HepG2 (cell line): ENCODE measurements at regions not wholly inside any gene's neighbourhood (a gene's known extent, or its start where the extent isn't known, plus 50 kb on each side); places are given as distances from the start of the nearest gene placed in this dataset.

Source experiments
- ATAC-seq: fragments of 200-7000 bp; cut with Tn5 transposase; 3 replicates; pipeline ENCODE4 v1.9.1; 2020; ENCODE audit warnings: mild to moderate bottlenecking, moderate library complexity
- BruUV-seq: library from RNA; stranded (reverse); fragments of 400-500 nt; replicated peaks from 2 replicates; lab custom pipeline; 2021; lab: Mats Ljungman, UMichigan
- CTCF ChIA-PET: fragments of 300-600 bp; formaldehyde crosslinking; extraction: SDS; loops from one replicate; lab custom pipeline; 2021; ENCODE audit warnings: low total read pairs, inconsistent platforms, low intra/inter-chr PET ratio; lab: Yijun Ruan, JAX
- POLR2A ChIA-PET: fragments of 350-600 bp; sonication (Branson Sonifier 250); formaldehyde crosslinking; loops from one replicate; lab custom pipeline; 2020; ENCODE audit warnings: antibody characterized with exemption, inconsistent platforms; lab: Yijun Ruan, JAX
- DNase-seq: peaks from one replicate; pipeline ENCODE4 v3.0.0-alpha.2; 2015; ENCODE audit warnings: low spot score
- FAIRE-seq: peaks from 3 replicates; lab custom pipeline; 2011; peaks lifted over from hg19 to GRCh38; lab: Jason Lieb, UNC
- H2AFZ ChIP-seq: one replicate; pipeline ENCODE4 v1.6.1; 2011; ENCODE audit warnings: low read length, inconsistent platforms
- H3K27ac ChIP-seq: fragments of 300-600 bp; 3 replicates; pipeline ENCODE4 v1.8.0; 2011; ENCODE audit warnings: mixed run types, mild to moderate bottlenecking, mixed read lengths, low read length, inconsistent platforms; ENCODE audit not compliant: insufficient read depth; ENCODE audit errors: extremely low read length
- H3K27me3 ChIP-seq, 2 experiments: fragments of 200-600 bp in 1 of 2; 2 replicates in 1 of 2; 3 replicates in 1 of 2; pipeline versions ENCODE4 v1.6.0 to v1.8.0; 2011; ENCODE audit warnings: low read length in 2 of 2, mild to moderate bottlenecking in 2 of 2, moderate library complexity in 2 of 2, inconsistent platforms in 1 of 2; ENCODE audit not compliant: insufficient read depth in 2 of 2, control insufficient read depth in 1 of 2
- H3K36me3 ChIP-seq, 2 experiments: fragments of 200-600 bp in 1 of 2; replicated peaks in 1 of 2; 2 replicates in 1 of 2; 3 replicates in 1 of 2; pipeline versions ENCODE4 v1.5.1 to v1.8.0; 2011; ENCODE audit warnings: low read length in 2 of 2, inconsistent platforms in 1 of 2; ENCODE audit not compliant: insufficient read depth in 2 of 2, control insufficient read depth in 1 of 2
- H3K4me1 ChIP-seq: 2 replicates; pipeline ENCODE4 v1.5.1; 2012; ENCODE audit warnings: low read length, inconsistent platforms; ENCODE audit not compliant: insufficient read depth
- H3K4me2 ChIP-seq: 2 replicates; pipeline ENCODE4 v1.6.0; 2011; ENCODE audit warnings: low read depth, low read length, inconsistent platforms
- H3K4me3 ChIP-seq, 3 experiments: fragments of 200-600 bp in 1 of 3; sonication (generic), shearing (Covaris generic) in 1 of 3; replicated peaks in 1 of 3; 2 replicates each; pipeline ENCODE4 v1.5.1; 2011 to 2016; ENCODE audit warnings: low read length in 3 of 3, inconsistent platforms in 2 of 3, low read depth in 2 of 3, mild to moderate bottlenecking in 2 of 3, control low read depth in 1 of 3, mixed read lengths in 1 of 3; ENCODE audit not compliant: insufficient read depth in 1 of 3
- H3K79me2 ChIP-seq: one replicate; pipeline ENCODE4 v1.6.1; 2011; ENCODE audit warnings: low read length, inconsistent platforms; ENCODE audit not compliant: insufficient read depth
- H3K9ac ChIP-seq: 2 replicates; pipeline ENCODE4 v1.6.0; 2011; ENCODE audit warnings: mild to moderate bottlenecking, low read depth, low read length, inconsistent platforms; ENCODE audit not compliant: insufficient read depth
- H3K9me3 ChIP-seq: 2 replicates; pipeline ENCODE4 v1.5.1; 2012; ENCODE audit warnings: mild to moderate bottlenecking, low read length
- H4K20me1 ChIP-seq: 2 replicates; pipeline ENCODE4 v1.6.0; 2011; ENCODE audit warnings: inconsistent platforms, mild to moderate bottlenecking, low read length, moderate library complexity; ENCODE audit not compliant: insufficient read depth
- ARID2 ChIP-seq: sonication (generic); formaldehyde crosslinking; IDR thresholded peaks from 2 replicates; pipeline ENCODE4 v1.8.1; 2022; ENCODE audit warnings: mild to moderate bottlenecking, missing genetic modification reagents, borderline replicate concordance
- DNMT1 ChIP-seq: sonication (generic); formaldehyde crosslinking; IDR thresholded peaks from 2 replicates; pipeline ENCODE4 v1.5.1; 2020; ENCODE audit warnings: mild to moderate bottlenecking, missing genetic modification reagents
- NONO ChIP-seq, 2 experiments: fragments of 450-650 bp in 1 of 2; sonication (generic) in 1 of 2; formaldehyde crosslinking in 1 of 2; IDR thresholded peaks in 1 of 2; conservative IDR thresholded peaks in 1 of 2; 2 replicates each; pipeline versions ENCODE4 v1.6.1 to v1.8.0; 2017 to 2022; ENCODE audit warnings: mild to moderate bottlenecking in 1 of 2, missing genetic modification reagents in 1 of 2, moderate library complexity in 1 of 2
- ZBTB4 ChIP-seq: sonication (generic); formaldehyde crosslinking; IDR thresholded peaks from 2 replicates; pipeline ENCODE4 v1.4.0; 2020; ENCODE audit warnings: missing genetic modification reagents, mild to moderate bottlenecking, borderline replicate concordance
- ZNF230 ChIP-seq: sonication (generic); formaldehyde crosslinking; IDR thresholded peaks from 2 replicates; pipeline ENCODE4 v1.4.0; 2020; ENCODE audit warnings: mild to moderate bottlenecking, missing genetic modification reagents
- ZNF569 ChIP-seq: sonication (generic); formaldehyde crosslinking; IDR thresholded peaks from 2 replicates; pipeline ENCODE4 v1.5.0; 2020; ENCODE audit warnings: mild to moderate bottlenecking, missing genetic modification reagents, moderate library complexity, borderline replicate concordance
- ZNF652 ChIP-seq: IDR thresholded peaks from 2 replicates; pipeline ENCODE4 v1.6.1; 2016; ENCODE audit warnings: low read depth, borderline replicate concordance
- ZNF713 ChIP-seq: sonication (generic); formaldehyde crosslinking; IDR thresholded peaks from 2 replicates; pipeline ENCODE4 v1.4.0; 2020; ENCODE audit warnings: mild to moderate bottlenecking, missing genetic modification reagents
- ZNF720 ChIP-seq: sonication (generic); formaldehyde crosslinking; IDR thresholded peaks from 2 replicates; pipeline ENCODE4 v1.4.0; 2020; ENCODE audit warnings: missing genetic modification reagents
- ZXDC ChIP-seq: sonication (generic); formaldehyde crosslinking; IDR thresholded peaks from 2 replicates; pipeline ENCODE4 v1.5.0; 2020; ENCODE audit warnings: mild to moderate bottlenecking, missing genetic modification reagents
- WGBS: methylation state at CpG from one replicate; pipeline ENCODE4 v1.1.6; 2017; ENCODE audit warnings: low lambda C conversion rate; 5-methylcytosine and 5-hydroxymethylcytosine counted together
- in situ Hi-C: cut with HindIII; loops from 2 replicates; pipeline ENCODE4 v1.10.0; 2017; ENCODE audit warnings: low pct_unique_long_range_greater_than_20kb; ENCODE audit not compliant: extremely low pct_ligation_motif_present
- intact Hi-C: fragments of 100-400 bp; cut with micrococcal nuclease; formaldehyde crosslinking; loops from one replicate; pipeline ENCODE4 v1.10.0; 2022; ENCODE audit not compliant: unreplicated experiment
- TF ChIP-seq, protein P1 (sequence below): sonication (generic); formaldehyde crosslinking; IDR thresholded peaks from 2 replicates; pipeline ENCODE4 v1.5.1; 2020; ENCODE audit warnings: missing genetic modification reagents, mild to moderate bottlenecking, borderline replicate concordance
- TF ChIP-seq, protein P2 (sequence below): IDR thresholded peaks from 2 replicates; pipeline ENCODE4 v1.6.1; 2016; ENCODE audit warnings: low read depth, control low read depth

DNA sequence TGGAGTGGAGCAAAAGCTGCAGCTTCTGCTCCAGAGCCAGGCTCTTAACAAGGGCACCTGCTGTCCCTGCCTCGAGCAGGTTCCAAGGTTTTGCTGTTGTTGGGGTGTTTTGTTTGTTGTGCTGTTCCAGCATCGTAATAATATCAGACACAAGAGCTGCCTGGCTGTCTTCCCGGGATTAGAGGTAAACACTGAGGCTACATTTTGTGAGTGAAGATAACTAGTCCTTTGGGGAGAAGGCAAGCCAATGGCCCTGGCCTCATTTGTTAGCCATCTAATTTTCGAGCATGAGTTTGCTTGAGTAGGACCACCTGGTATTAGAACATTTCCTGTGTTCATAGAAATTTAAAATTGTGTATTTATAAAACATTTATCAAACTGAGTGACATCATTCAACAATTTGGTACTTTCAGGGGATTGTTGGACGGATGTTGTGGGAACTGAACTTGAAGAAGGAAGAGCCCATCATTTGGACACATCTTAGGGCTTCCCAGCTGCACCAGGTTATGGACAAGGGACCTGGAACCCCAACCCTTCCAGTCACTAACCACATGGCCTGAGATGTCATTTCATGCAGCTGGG lies 555.0 kb downstream of the TNS3 start (continued):
- TF ChIP-seq ZXDC (CRISPR knock-in tag) (no peak), ZNF230 (CRISPR knock-in tag) (no peak), ZNF569 (CRISPR knock-in tag) (no peak), NONO (IDR thresholded peaks at IDR 0.05) (no peak), NONO (CRISPR knock-in tag; conservative IDR thresholded peaks at IDR 0.05) (no peak)
- TF ChIP-seq, protein P1, sequence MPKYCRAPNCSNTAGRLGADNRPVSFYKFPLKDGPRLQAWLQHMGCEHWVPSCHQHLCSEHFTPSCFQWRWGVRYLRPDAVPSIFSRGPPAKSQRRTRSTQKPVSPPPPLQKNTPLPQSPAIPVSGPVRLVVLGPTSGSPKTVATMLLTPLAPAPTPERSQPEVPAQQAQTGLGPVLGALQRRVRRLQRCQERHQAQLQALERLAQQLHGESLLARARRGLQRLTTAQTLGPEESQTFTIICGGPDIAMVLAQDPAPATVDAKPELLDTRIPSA (CRISPR knock-in tag), result no peak

GRCh38 chr7:47024991-47025390 lies 556.9 kb downstream of the TNS3 start:
- no peak for DNase-seq
- TF ChIP-seq ARID2 (CRISPR knock-in tag) (no peak), ZNF720 (CRISPR knock-in tag) (no peak), ZBTB4 (CRISPR knock-in tag) (no peak), DNMT1 (CRISPR knock-in tag) (no peak), ZNF652 (CRISPR knock-in tag) (no peak), ZNF713 (CRISPR knock-in tag) (no peak)
- TF ChIP-seq, protein P2, sequence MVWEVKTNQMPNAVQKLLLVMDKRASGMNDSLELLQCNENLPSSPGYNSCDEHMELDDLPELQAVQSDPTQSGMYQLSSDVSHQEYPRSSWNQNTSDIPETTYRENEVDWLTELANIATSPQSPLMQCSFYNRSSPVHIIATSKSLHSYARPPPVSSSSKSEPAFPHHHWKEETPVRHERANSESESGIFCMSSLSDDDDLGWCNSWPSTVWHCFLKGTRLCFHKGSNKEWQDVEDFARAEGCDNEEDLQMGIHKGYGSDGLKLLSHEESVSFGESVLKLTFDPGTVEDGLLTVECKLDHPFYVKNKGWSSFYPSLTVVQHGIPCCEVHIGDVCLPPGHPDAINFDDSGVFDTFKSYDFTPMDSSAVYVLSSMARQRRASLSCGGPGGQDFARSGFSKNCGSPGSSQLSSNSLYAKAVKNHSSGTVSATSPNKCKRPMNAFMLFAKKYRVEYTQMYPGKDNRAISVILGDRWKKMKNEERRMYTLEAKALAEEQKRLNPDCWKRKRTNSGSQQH (CRISPR knock-in tag), result no peak
- H3K79me2 ChIP-seq, result no peaks in the 10 kb centered on the region
- H3K27me3 ChIP-seq, result no peaks in the 10 kb centered on the region; a peak in 1 of 5 replicates
- H3K9me3 ChIP-seq, result no peaks in the 10 kb centered on the region
- H3K36me3 ChIP-seq, result no peaks in the 10 kb centered on the region
- no peak for ATAC-seq
- POLR2A ChIA-PET, result no interaction called here
- H3K4me2 ChIP-seq, result no peak overlapping the region
- CTCF ChIA-PET, result no interaction called here
- FAIRE-seq, result no peak
- no peak overlapping the region for H3K4me3 ChIP-seq
- no peak overlapping the region for H3K9ac ChIP-seq
- WGBS, result 10% methylated on average over 4 of the region's 4 CpGs
- H3K4me1 ChIP-seq, result no peaks in the 10 kb centered on the region
- no peak overlapping the region for H2AFZ ChIP-seq
- no TSS peak for BruUV-seq
- no peaks in the 10 kb centered on the region for H4K20me1 ChIP-seq
- intact Hi-C loops, result no loop called here
- H3K27ac ChIP-seq, result no peak overlapping the region
- in situ Hi-C loops, result no loop called here
